Stimulated activated naive CD4-positive, alpha-beta T cell (primary cell): ENCODE measurements at regions not wholly inside any gene's neighbourhood (a gene's known extent, or its start where the extent isn't known, plus 50 kb on each side); places are given as distances from the start of the nearest gene placed in this dataset.
"Not testable (repeated sequence)": the region's sequence is repeated elsewhere in the genome, so short reads cannot be mapped to it uniquely, and the experiment has no call there.

Experiments
- DNase-seq, 6 experiments: peaks; one replicate each; lab custom pipeline; 2025; lab: John Stamatoyannopoulos, UW

GRCh38 chr6:9186148-9186547 lies 750.8 kb upstream of the SLC35B3 start:
- no peak for DNase-seq

GRCh38 chr6:9178071-9178470 lies 742.7 kb upstream of the SLC35B3 start:
- DNase-seq: no peak

- DNase-seq: no peak
Measured at GRCh38 chr6:9173229-9173628, 737.9 kb upstream of the SLC35B3 start.

- no peak for DNase-seq
Measured at GRCh38 chr6:9172096-9172495, 736.8 kb upstream of the SLC35B3 start.

GRCh38 chr6:9168669-9169068 lies 733.3 kb upstream of the SLC35B3 start:
- no peak for DNase-seq

- no peak for DNase-seq
Measured at GRCh38 chr6:9161731-9162130, 726.4 kb upstream of the SLC35B3 start.

- DNase-seq: no peak
Measured at GRCh38 chr6:9159051-9159450, 723.7 kb upstream of the SLC35B3 start.

- DNase-seq: no peak
Measured at GRCh38 chr6:9155836-9156235, 720.5 kb upstream of the SLC35B3 start.

- no peak for DNase-seq
Measured at GRCh38 chr6:9143140-9143539, 707.8 kb upstream of the SLC35B3 start.

GRCh38 chr6:9140951-9141460 lies 705.7 kb upstream of the SLC35B3 start:
- DNase-seq: no peak

- no peak for DNase-seq
Measured at GRCh38 chr6:9140172-9140571, 704.8 kb upstream of the SLC35B3 start.

GRCh38 chr6:9139746-9140145 lies 704.4 kb upstream of the SLC35B3 start:
- DNase-seq: no peak

GRCh38 chr6:9138936-9139335 lies 703.6 kb upstream of the SLC35B3 start:
- DNase-seq: no peak

GRCh38 chr6:9136141-9136822 lies 700.9 kb upstream of the SLC35B3 start:
- DNase-seq: no peak

- no peak for DNase-seq
Measured at GRCh38 chr6:9131616-9132015, 696.3 kb upstream of the SLC35B3 start.

- no peak for DNase-seq
Measured at GRCh38 chr6:9131201-9131600, 695.9 kb upstream of the SLC35B3 start.

GRCh38 chr6:9128970-9129369 lies 693.6 kb upstream of the SLC35B3 start:
- DNase-seq: no peak

GRCh38 chr6:9126878-9127560 lies 691.7 kb upstream of the SLC35B3 start:
- no peak for DNase-seq

GRCh38 chr6:9126034-9126433 lies 690.7 kb upstream of the SLC35B3 start:
- DNase-seq: not testable (repeated sequence)

GRCh38 chr6:9121549-9121948 lies 686.2 kb upstream of the SLC35B3 start:
- DNase-seq: no peak

GRCh38 chr6:9116026-9116425 lies 680.7 kb upstream of the SLC35B3 start:
- DNase-seq: no peak

GRCh38 chr6:9112544-9112943 lies 677.2 kb upstream of the SLC35B3 start:
- DNase-seq: no peak

- DNase-seq: no peak
Measured at GRCh38 chr6:9103876-9104521, 668.7 kb upstream of the SLC35B3 start.
